IMR-90 (cell line): ENCODE measurements at regions not wholly inside any gene's neighbourhood (a gene's known extent, or its start where the extent isn't known, plus 50 kb on each side); places are given as distances from the start of the nearest gene placed in this dataset.

ENCODE experiments used
- BHLHE40 ChIP-seq: fragments of 150-350 bp; IDR thresholded peaks from 2 replicates; pipeline ENCODE4 v1.6.1; 2016; ENCODE audit warnings: mild to moderate bottlenecking, low read depth, low read length
- CEBPB ChIP-seq: IDR thresholded peaks from 2 replicates; pipeline ENCODE4 v1.6.1; 2012; ENCODE audit warnings: low read depth, low read length, improper control_type of control experiment
- CTCF ChIP-seq: conservative IDR thresholded peaks from 2 replicates; pipeline ENCODE4 v1.5.1; 2012; ENCODE audit warnings: mild to moderate bottlenecking, low read depth, low read length, improper control_type of control experiment
- MAFK ChIP-seq: IDR thresholded peaks from 2 replicates; pipeline ENCODE4 v1.6.1; 2012; ENCODE audit warnings: low read depth, low read length, improper control_type of control experiment
- POLR2A ChIP-seq: IDR thresholded peaks from 2 replicates; pipeline ENCODE4 v1.6.1; 2012; ENCODE audit warnings: mild to moderate bottlenecking, low read depth, low read length
- RAD21 ChIP-seq: IDR thresholded peaks from 2 replicates; pipeline ENCODE4 v1.6.1; 2012; ENCODE audit warnings: low read length, improper control_type of control experiment
- RFX5 ChIP-seq: IDR thresholded peaks from 2 replicates; pipeline ENCODE4 v1.8.0; 2012; ENCODE audit warnings: low read depth, mild to moderate bottlenecking, low read length, moderate library complexity
- SMC3 ChIP-seq: fragments of 150-350 bp; IDR thresholded peaks from 2 replicates; pipeline ENCODE4 v1.6.1; 2016; ENCODE audit warnings: low read depth, mild to moderate bottlenecking, antibody characterized with exemption, low read length, moderate library complexity
- USF2 ChIP-seq: fragments of 150-350 bp; IDR thresholded peaks from 2 replicates; pipeline ENCODE4 v1.6.1; 2017; ENCODE audit warnings: mild to moderate bottlenecking, antibody characterized with exemption, low read length, low read depth

- TF ChIP-seq CTCF (no peak), MAFK (no peak), POLR2A (no peak), BHLHE40 (no peak), CEBPB (no peak), RFX5 (no peak), USF2 (no peak), RAD21 (no peak), SMC3 (no peak)
These were observed 164.9 kb downstream of the UTRN start for GRCh38 chr6:144449911-144450597.
